Activated naive CD8-positive, alpha-beta T cell treated with anti-CD3 and anti-CD28 coated beads, Interleukin-2, amount 50 U/mL, for 24 hours (primary cell): ENCODE measurements at regions not wholly inside any gene's neighbourhood (a gene's known extent, or its start where the extent isn't known, plus 50 kb on each side); places are given as distances from the start of the nearest gene placed in this dataset.

Experiments used
- ATAC-seq: fragments of 150-1000 bp; cut with Tn5 transposase; one replicate; pipeline ENCODE4 v1.10.0; 2021
- DNase-seq: peaks from one replicate; pipeline ENCODE4 v3.0.0; 2021
- H3K27ac Mint-ChIP-seq: one replicate; pipeline ENCODE4 v1.8.0; 2021; ENCODE audit warnings: mild to moderate bottlenecking, mixed read lengths
- H3K27me3 Mint-ChIP-seq: one replicate; pipeline ENCODE4 v1.8.0; 2021; ENCODE audit warnings: mixed read lengths
- H3K36me3 Mint-ChIP-seq: one replicate; pipeline ENCODE4 v1.8.0; 2021; ENCODE audit warnings: low read depth, mixed read lengths
- H3K4me1 Mint-ChIP-seq: one replicate; pipeline ENCODE4 v1.8.0; 2021; ENCODE audit warnings: mixed read lengths
- H3K4me3 Mint-ChIP-seq: one replicate; pipeline ENCODE4 v1.8.0; 2021; ENCODE audit warnings: mild to moderate bottlenecking, moderate library complexity, mixed read lengths
- H3K9me3 Mint-ChIP-seq: one replicate; pipeline ENCODE4 v1.8.0; 2021; ENCODE audit warnings: mixed read lengths

GRCh38 chr10:21197838-21198237 lies 300.7 kb upstream of the NEBL start:
- peaks cover 5% of the 10 kb centered on the region for H3K36me3 Mint-ChIP-seq
- H3K4me3 Mint-ChIP-seq, result no peak overlapping the region
- H3K27ac Mint-ChIP-seq, result no peak overlapping the region
- H3K9me3 Mint-ChIP-seq, result peaks cover 14% of the 10 kb centered on the region
- DNase-seq, result no peak
- no peaks in the 10 kb centered on the region for H3K4me1 Mint-ChIP-seq
- peaks cover 8% of the 10 kb centered on the region for H3K27me3 Mint-ChIP-seq
- ATAC-seq, result no peak

- peaks cover 5% of the 10 kb centered on the region for H3K36me3 Mint-ChIP-seq
- H3K27ac Mint-ChIP-seq, result no peak overlapping the region
- peaks cover 8% of the 10 kb centered on the region for H3K27me3 Mint-ChIP-seq
- DNase-seq, result no peak
- peaks cover 14% of the 10 kb centered on the region for H3K9me3 Mint-ChIP-seq
- H3K4me1 Mint-ChIP-seq, result no peaks in the 10 kb centered on the region
- ATAC-seq, result no peak
- H3K4me3 Mint-ChIP-seq, result no peak overlapping the region
These were observed 299.8 kb upstream of the NEBL start for GRCh38 chr10:21196822-21197395.

- no peak overlapping the region for H3K4me3 Mint-ChIP-seq
- H3K27me3 Mint-ChIP-seq, result peaks cover 6% of the 10 kb centered on the region
- DNase-seq (no peak), ATAC-seq (no peak)
- H3K9me3 Mint-ChIP-seq, result peaks cover 14% of the 10 kb centered on the region
- H3K36me3 Mint-ChIP-seq, result peaks cover 5% of the 10 kb centered on the region
- peaks cover 3% of the 10 kb centered on the region for H3K4me1 Mint-ChIP-seq
- no peak overlapping the region for H3K27ac Mint-ChIP-seq
These were observed 298.1 kb upstream of the NEBL start for GRCh38 chr10:21195252-21195651.

GRCh38 chr10:21194510-21194993 lies 297.4 kb upstream of the NEBL start:
- H3K36me3 Mint-ChIP-seq, result peaks cover 5% of the 10 kb centered on the region
- no peak for ATAC-seq
- no peak overlapping the region for H3K27ac Mint-ChIP-seq
- DNase-seq, result no peak
- peaks cover 14% of the 10 kb centered on the region for H3K9me3 Mint-ChIP-seq
- H3K4me1 Mint-ChIP-seq, result peaks cover 3% of the 10 kb centered on the region
- no peak overlapping the region for H3K4me3 Mint-ChIP-seq
- peaks cover 6% of the 10 kb centered on the region for H3K27me3 Mint-ChIP-seq

GRCh38 chr10:21193196-21193595 lies 296.1 kb upstream of the NEBL start:
- H3K4me1 Mint-ChIP-seq, result peaks cover 3% of the 10 kb centered on the region
- H3K9me3 Mint-ChIP-seq, result peaks cover 9% of the 10 kb centered on the region
- ATAC-seq, result no peak

GRCh38 chr10:21191512-21191911 lies 294.4 kb upstream of the NEBL start:
- ATAC-seq, result no peak
- no peak for DNase-seq
- Mint-ChIP-seq H3K9me3 (peaks cover under 1% of the 10 kb centered on the region), H3K36me3 (no peaks in the 10 kb centered on the region), H3K27me3 (peaks cover 6% of the 10 kb centered on the region), H3K4me1 (peaks cover 3% of the 10 kb centered on the region), H3K4me3 (no peak overlapping the region), H3K27ac (no peak overlapping the region)

More at GRCh38 chr10:21193196-21193595, 296.1 kb upstream of the NEBL start:
- H3K27me3 Mint-ChIP-seq, result peaks cover 6% of the 10 kb centered on the region
- peaks cover 1% of the 10 kb centered on the region for H3K36me3 Mint-ChIP-seq
- H3K27ac Mint-ChIP-seq, result no peak overlapping the region
- no peak overlapping the region for H3K4me3 Mint-ChIP-seq
- DNase-seq, result no peak

- no peaks in the 10 kb centered on the region for H3K9me3 Mint-ChIP-seq
- H3K27ac Mint-ChIP-seq, result no peak overlapping the region
- no peaks in the 10 kb centered on the region for H3K36me3 Mint-ChIP-seq
- ATAC-seq (no peak), DNase-seq (no peak)
- no peaks in the 10 kb centered on the region for H3K4me1 Mint-ChIP-seq
- no peak overlapping the region for H3K4me3 Mint-ChIP-seq
- H3K27me3 Mint-ChIP-seq, result no peaks in the 10 kb centered on the region
These were observed 287.9 kb upstream of the NEBL start for GRCh38 chr10:21184984-21185383.

GRCh38 chr10:21184216-21184615 lies 287.1 kb upstream of the NEBL start:
- no peak overlapping the region for H3K4me3 Mint-ChIP-seq
- H3K27me3 Mint-ChIP-seq, result no peaks in the 10 kb centered on the region
- H3K4me1 Mint-ChIP-seq, result no peaks in the 10 kb centered on the region
- ATAC-seq (no peak), DNase-seq (no peak)
- peaks cover 4% of the 10 kb centered on the region for H3K9me3 Mint-ChIP-seq
- no peaks in the 10 kb centered on the region for H3K36me3 Mint-ChIP-seq
- H3K27ac Mint-ChIP-seq, result no peak overlapping the region

- Mint-ChIP-seq H3K4me1 (no peaks in the 10 kb centered on the region), H3K9me3 (peaks cover 6% of the 10 kb centered on the region)
These were observed 285.9 kb upstream of the NEBL start for GRCh38 chr10:21183025-21183424.

GRCh38 chr10:21181451-21181850 lies 284.3 kb upstream of the NEBL start:
- H3K9me3 Mint-ChIP-seq, result peaks cover 6% of the 10 kb centered on the region
- DNase-seq (no peak), ATAC-seq (no peak)
- H3K27ac Mint-ChIP-seq, result no peak overlapping the region
- H3K27me3 Mint-ChIP-seq, result peaks cover 15% of the 10 kb centered on the region
- H3K36me3 Mint-ChIP-seq, result no peaks in the 10 kb centered on the region
- no peak overlapping the region for H3K4me3 Mint-ChIP-seq
- no peaks in the 10 kb centered on the region for H3K4me1 Mint-ChIP-seq

More at GRCh38 chr10:21183025-21183424, 285.9 kb upstream of the NEBL start:
- ATAC-seq (no peak), DNase-seq (no peak)
- no peaks in the 10 kb centered on the region for H3K36me3 Mint-ChIP-seq
- H3K4me3 Mint-ChIP-seq, result no peak overlapping the region
- H3K27me3 Mint-ChIP-seq, result peaks cover 5% of the 10 kb centered on the region
- H3K27ac Mint-ChIP-seq, result no peak overlapping the region

GRCh38 chr10:21180604-21181003 lies 283.5 kb upstream of the NEBL start:
- no peak overlapping the region for H3K27ac Mint-ChIP-seq
- DNase-seq (no peak), ATAC-seq (no peak)
- H3K27me3 Mint-ChIP-seq, result peaks cover 24% of the 10 kb centered on the region
- H3K36me3 Mint-ChIP-seq, result no peaks in the 10 kb centered on the region
- no peaks in the 10 kb centered on the region for H3K4me1 Mint-ChIP-seq
- no peak overlapping the region for H3K4me3 Mint-ChIP-seq
- H3K9me3 Mint-ChIP-seq, result peaks cover 6% of the 10 kb centered on the region

- H3K4me1 Mint-ChIP-seq, result peaks cover 8% of the 10 kb centered on the region
- no peaks in the 10 kb centered on the region for H3K36me3 Mint-ChIP-seq
- H3K4me3 Mint-ChIP-seq, result no peak overlapping the region
- H3K27me3 Mint-ChIP-seq, result peaks cover 45% of the 10 kb centered on the region
- no peak for ATAC-seq
- DNase-seq, result no peak
- H3K27ac Mint-ChIP-seq, result no peak overlapping the region
- H3K9me3 Mint-ChIP-seq, result peaks cover 6% of the 10 kb centered on the region
These were observed 279.9 kb upstream of the NEBL start for GRCh38 chr10:21176934-21177480.

- no peak overlapping the region for H3K4me3 Mint-ChIP-seq
- no peak for DNase-seq
- H3K4me1 Mint-ChIP-seq, result peaks cover 8% of the 10 kb centered on the region
- H3K9me3 Mint-ChIP-seq, result peaks cover 6% of the 10 kb centered on the region
- peaks cover 54% of the 10 kb centered on the region for H3K27me3 Mint-ChIP-seq
- no peak overlapping the region for H3K27ac Mint-ChIP-seq
- H3K36me3 Mint-ChIP-seq, result no peaks in the 10 kb centered on the region
- no peak for ATAC-seq
These were observed 278.7 kb upstream of the NEBL start for GRCh38 chr10:21175797-21176196.

GRCh38 chr10:21174715-21175495 lies 277.8 kb upstream of the NEBL start:
- no peak for ATAC-seq
- no peak for DNase-seq
- peak overlapping the region; percentile 45 for H3K4me3 Mint-ChIP-seq
- peaks cover 6% of the 10 kb centered on the region for H3K9me3 Mint-ChIP-seq
- peaks cover 8% of the 10 kb centered on the region for H3K4me1 Mint-ChIP-seq
- no peaks in the 10 kb centered on the region for H3K36me3 Mint-ChIP-seq
- H3K27me3 Mint-ChIP-seq, result peaks cover 62% of the 10 kb centered on the region
- H3K27ac Mint-ChIP-seq, result no peak overlapping the region
